Ammon's horn (tissue), 1 donor: ENCODE measurements at regions not wholly inside any gene's neighbourhood (a gene's known extent, or its start where the extent isn't known, plus 50 kb on each side); places are given as distances from the start of the nearest gene placed in this dataset.
A peak's percentile ranks its signal among the peaks of the same experiment; 100 is the strongest.

Experiments used
- DNase-seq: peaks from one replicate; pipeline ENCODE4 v3.0.0-alpha.2; 2016; ENCODE audit warnings: low spot score

DNA sequence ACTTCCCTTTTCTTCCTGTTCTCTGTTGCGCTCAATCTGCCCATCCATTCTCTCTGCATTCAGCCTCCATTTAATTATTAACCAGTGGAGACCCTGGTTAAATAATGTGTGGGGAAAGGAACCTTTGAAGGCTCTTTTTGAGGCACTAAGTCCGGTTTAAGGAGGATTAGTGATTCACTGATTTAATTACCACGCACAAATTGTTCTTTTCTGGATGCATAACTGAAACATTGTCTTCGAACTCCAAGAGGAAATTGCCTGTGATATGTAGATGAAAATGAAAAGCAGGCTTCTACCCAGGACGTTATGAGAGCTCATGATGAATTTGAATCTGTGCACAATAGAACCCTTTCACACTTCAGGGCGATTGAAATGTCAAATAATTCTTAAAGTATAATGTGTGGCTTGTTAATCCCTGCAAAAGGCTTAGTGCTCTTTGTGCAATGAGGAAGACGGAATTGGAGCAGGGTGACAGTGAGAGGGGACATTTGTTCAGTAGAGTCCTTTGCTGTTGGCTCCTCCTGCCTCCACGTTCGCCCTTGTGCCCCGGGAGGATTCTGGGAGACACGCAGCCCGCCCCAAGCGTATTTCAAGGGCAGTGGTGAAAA, 51.1 kb upstream of the ZNF236 start:
- DNase-seq: peak; percentile 30

- DNase-seq: no peak
Measured at GRCh38 chr18:76767954-76768353, 54.4 kb upstream of the ZNF236 start.

GRCh38 chr18:76766429-76766828, 55.9 kb upstream of the ZNF236 start:
- no peak for DNase-seq

DNA sequence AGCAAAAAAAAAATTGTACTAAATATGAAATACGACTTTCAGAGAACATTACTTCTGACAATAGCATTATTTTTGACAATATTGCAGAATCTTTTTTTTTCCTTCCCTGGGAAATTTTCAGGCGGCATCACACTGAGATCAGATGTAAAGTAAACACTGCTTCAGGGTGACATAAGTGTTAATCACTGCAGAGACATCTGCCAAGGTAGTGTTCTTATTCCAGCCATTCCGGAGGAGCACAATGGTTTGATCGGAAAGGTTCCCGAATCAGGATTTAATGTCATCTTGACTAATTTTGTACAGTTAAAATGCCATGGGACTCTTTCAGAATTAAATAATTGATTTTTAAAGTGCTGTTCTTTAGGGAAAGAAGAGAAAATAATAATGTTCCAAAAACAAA, 56.7 kb upstream of the ZNF236 start:
- no peak for DNase-seq

DNA sequence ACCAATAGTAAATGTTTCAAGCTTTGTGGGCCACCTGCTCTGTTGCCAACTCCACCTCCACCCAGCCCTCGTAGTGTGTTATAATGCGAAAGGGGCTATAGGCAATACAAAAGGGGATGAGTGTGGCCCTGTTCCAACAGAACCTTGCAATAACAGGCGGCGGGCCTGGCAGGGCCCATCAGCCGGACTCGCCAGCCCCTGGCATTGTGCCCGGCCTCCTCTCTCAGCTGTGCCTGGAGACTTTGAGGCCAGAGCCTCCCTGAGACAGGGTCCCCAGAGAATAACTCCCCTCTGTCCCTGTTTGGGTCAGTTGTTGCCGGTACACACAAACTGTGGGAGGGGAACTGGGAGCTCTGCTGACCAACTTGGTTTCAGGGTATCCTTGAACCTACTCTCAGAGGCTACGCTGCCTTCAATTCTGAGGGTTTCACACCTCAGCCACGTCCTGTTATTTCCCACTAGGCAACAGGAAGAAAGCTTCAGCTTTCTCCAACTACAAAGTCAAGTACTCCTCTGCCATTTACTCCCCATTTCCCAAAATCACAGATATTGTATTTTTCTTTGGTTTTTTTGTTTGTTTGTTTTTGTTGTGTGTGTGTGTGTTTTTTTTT, 58.0 kb upstream of the ZNF236 start:
- no peak for DNase-seq

DNA sequence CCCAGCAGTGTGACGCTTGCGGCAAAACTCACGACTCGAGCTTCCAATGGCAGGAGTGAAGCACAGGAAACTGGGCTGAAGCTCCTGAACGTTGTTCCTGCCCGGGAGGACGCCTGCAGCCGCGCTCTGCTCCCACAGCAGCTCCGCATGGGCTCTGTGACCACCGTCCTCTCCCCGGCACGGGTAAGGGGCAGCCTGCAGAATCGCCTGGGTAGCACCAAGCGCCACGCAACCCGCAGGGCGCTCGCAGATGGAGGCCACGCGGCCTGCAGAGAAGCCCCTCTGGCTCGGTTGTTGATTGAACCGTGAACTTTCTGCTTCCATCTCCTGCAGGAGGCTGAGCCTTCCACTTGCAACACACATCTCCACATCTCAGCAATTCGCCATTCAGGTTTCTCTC, 63.3 kb upstream of the ZNF236 start:
- DNase-seq: no peak

DNA sequence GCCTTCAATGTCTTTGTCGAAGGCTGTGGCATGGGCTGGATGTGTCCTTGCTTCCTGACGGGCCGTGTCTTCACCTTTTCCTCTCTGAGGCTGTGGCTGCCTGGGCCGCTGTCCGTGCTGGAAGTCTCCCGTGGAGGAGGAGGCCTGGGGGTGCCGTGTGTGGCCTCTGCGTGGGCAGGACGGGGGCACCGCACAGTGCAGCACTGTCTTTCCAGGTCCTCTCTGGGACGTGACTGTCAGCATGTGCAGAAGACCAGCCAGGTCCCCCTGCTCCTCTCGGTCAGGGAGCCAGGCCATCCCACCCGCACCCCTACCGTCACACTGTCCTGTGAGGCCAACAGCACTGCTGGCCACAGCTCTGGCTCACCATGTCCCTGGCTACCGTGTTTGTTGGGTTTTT, 64.4 kb upstream of the ZNF236 start:
- DNase-seq: no peak

- DNase-seq: no peak
Measured at GRCh38 chr18:76757335-76757734, 65.0 kb upstream of the ZNF236 start.

GRCh38 chr18:76756531-76757253, 65.7 kb upstream of the ZNF236 start:
- no peak for DNase-seq

DNA sequence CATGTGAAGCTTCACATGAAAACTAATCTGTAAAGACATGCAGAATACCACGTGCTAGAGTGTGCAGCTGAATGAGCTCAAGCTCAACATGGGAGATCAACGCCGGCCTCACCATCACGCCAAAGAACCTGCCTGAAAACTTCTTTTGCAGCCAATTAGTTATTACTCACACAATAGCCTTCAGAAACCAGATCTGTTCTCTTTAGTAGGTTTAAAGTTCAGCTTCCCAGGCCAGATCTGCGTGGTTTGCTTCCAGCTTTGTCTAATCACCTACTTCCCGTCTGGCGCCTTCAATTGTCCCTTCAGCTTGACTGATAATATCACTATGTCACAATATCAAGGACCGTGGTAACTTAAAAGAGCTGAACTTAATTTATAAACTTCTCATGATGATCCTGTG, 68.0 kb upstream of the ZNF236 start:
- no peak for DNase-seq

GRCh38 chr18:76752400-76752799, 70.0 kb upstream of the ZNF236 start:
- no peak for DNase-seq

DNA sequence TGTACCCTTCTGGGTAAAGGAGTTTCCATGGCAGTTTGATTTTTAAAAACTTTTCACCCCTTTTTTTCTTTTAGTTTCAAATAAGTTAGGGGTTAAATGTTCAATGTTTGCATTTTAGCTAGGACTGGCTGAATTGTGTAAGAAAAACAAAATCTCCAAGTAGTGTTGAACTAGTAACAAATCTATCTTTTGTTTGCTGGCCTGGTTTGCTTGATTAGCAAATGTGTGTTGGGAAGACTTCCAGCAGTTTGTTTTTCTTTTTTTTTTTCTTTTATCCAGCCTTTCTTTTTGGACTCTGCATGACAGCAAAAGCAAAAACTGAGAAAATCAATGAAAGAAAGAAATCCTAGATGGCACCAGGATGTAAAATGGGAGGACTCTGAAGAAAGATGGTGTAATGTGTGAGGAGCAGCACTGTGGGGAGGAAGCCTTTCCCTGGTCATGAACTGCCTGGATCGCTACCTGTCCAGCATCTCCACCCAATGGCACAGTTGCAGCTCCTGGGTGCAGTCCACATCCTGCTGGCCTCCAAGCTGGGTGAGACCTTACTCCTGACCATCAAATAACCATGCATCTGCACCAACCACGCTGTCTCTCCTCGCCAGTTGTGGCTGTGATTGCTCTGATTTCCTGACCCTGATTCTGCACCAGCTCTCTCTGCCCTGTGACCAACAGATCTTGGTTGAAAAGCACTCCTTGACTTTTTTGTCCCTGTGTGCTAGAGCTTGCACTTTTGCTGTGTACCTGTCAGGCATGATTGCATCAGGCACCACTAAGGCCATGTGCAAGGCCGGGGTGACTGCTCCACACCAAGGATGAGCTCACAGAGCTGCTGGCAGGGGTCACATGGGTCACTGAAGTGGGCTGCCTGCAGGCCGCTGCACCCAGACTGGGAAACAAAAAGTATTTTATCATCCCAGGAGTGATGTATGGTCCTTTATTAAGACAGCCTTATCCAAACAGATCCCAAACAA, 71.2 kb upstream of the ZNF236 start:
- no peak for DNase-seq

DNA sequence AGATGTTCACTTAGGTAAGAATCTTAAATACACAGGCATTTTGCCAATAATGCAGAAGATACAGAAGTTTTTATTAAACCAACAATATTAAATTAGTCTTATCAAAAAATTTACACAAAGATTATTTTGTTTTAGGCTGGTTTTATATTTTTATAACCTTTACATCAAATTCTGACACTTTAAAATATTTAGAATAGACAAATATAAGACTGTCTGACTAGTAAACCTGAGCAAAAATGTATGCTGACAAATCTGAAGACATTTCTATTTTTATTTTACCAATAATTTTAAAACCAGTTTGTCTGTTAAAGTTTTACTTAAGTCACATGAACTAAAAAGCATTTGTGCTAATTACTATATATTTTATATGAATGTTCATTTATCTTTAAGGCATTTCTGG, 72.1 kb upstream of the ZNF236 start:
- DNase-seq: no peak

DNA sequence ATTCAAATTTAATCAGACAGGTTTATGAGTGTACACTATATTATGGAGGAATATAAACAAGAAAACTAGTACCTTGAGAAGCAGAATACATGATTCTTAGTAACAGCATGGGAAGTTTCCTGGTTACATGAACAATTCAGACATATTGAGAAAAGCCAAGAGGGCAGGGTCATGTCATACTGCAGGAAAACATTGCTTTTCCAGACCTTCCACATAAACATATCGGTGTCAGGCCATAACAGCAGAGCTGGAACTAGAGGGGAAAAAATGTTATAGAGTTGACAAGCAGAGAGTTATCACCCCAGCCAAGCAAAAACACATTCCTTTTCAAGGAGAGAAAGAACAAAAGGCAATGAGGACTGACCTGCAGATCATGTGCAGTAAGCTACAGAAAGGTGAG, 74.7 kb upstream of the ZNF236 start:
- DNase-seq: no peak

GRCh38 chr18:76741346-76741745, 81.0 kb upstream of the ZNF236 start:
- DNase-seq: no peak

DNA sequence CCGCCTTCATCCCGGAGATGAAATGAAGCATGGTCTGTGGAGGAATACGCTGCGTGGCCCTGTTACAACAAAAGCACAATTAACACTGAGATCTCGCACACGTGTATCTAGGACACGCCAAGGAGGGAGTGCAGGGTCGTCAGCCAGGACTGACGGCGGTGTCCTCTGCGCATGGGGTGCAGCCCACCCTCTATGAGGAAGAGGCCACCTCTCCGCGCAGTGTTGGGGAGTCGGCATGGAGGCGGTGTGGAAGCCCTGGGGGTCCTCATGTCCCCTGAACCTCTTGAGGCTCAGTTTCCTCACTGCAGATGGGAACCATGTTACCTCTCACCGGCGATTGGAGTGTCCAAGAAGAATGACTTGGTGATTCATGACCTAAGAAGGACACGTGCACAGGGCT, 86.0 kb upstream of the ZNF236 start:
- DNase-seq: no peak

DNA sequence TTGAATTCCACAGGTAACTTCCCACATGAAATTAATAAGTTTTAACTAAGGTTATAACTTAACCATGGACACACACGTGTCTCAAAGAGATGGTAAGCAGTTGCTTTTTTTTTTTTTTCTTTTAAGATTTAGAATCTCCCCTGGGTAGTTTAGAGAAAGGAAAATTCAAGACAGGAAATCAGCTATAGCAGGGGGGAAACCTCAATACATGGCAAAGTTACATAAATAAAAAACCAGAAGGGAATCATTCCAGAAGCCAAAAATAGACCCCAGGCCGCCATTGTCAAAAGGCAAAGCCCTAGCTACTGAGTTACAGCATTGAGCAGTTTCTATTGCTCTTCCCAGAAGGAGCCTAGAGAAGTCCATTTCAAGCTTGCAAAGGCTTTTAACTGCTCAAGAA, 91.5 kb upstream of the ZNF236 start:
- DNase-seq: no peak

- DNase-seq: no peak
Measured at GRCh38 chr18:76727589-76727988, 94.8 kb upstream of the ZNF236 start.

DNA sequence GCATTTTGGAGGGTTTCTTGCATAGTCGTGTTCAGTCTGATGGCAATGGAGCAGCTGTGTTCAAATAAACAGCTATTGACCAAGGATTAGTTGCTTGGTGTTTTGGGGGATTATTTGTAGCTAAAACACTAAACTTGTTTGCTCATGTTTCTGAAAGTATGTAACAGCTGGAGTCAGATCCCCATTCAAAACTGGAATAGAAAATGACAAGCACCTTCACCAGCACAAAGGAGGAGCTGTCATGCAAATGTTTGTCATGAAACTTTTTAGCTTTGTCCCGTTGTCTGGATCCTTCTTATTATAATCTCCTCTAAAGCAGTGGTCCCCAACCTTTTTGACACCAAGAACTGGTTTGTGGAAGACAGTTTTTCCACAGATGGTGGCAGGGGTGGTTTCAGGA, 96.9 kb upstream of the ZNF236 start:
- DNase-seq: no peak

GRCh38 chr18:76722224-76723061, 99.9 kb upstream of the ZNF236 start:
- DNase-seq: no peak

GRCh38 chr18:76721207-76721996, 101.0 kb upstream of the ZNF236 start:
- DNase-seq: no peak
